ENCODE measurements at regions not wholly inside any gene's neighbourhood (a gene's known extent, or its start where the extent isn't known, plus 50 kb on each side); places are given as distances from the start of the nearest gene placed in this dataset.

GRCh38 chr18:39460136-39460535 is 1894.5 kb upstream of the CELF4 start:
- H3K27ac ChIP-seq (ENCODE audit: insufficient read depth, low read depth, low read length), result no peak overlapping the region
- H3K79me2 ChIP-seq (ENCODE audit: control insufficient read depth, insufficient read depth, low read length), result no peaks in the 10 kb centered on the region
- H3K27me3 ChIP-seq (ENCODE audit: control insufficient read depth in 2 of 2, insufficient read depth in 2 of 2, low read length in 2 of 2), result no peaks in the 10 kb centered on the region
- dilution Hi-C loops (cut with MboI; ENCODE audit: extremely low pct_ligation_motif_present, low sequenced_read_pairs) (no loop called here), intact Hi-C loops (cut with micrococcal nuclease) (loop anchor here (10.0 kb wide), 1 partner anchor 405 kb away; no protein-coding TSS in a partner anchor)
- H3K4me2 ChIP-seq (ENCODE audit: insufficient read depth, low read length), result no peak overlapping the region
- no TSS peak for BruUV-seq (replicated peaks)
- DNase-seq (ENCODE audit: low read depth, low spot score), result no peak
- H2AFZ ChIP-seq (ENCODE audit: low read depth, low read length), result no peak overlapping the region
- no peak for FAIRE-seq
- no peaks in the 10 kb centered on the region for H3K36me3 ChIP-seq (ENCODE audit: control insufficient read depth in 2 of 2, extremely low read depth in 1 of 2, insufficient read depth in 2 of 2, low read length in 2 of 2)
- H3K9me3 ChIP-seq (replicated peaks; ENCODE audit: control insufficient read depth, insufficient read depth, low read length), result no peaks in the 10 kb centered on the region
- no peak for TF ChIP-seq POLR2A (IDR thresholded peaks at IDR 0.05; ENCODE audit: low read depth, low read length)
- no peak for TF ChIP-seq CTCF (IDR thresholded peaks at IDR 0.05; ENCODE audit: extremely low read depth in 1 of 2, insufficient read depth in 1 of 2, low read depth in 1 of 2, low read length in 2 of 2)
- TF ChIP-seq EZH2 (IDR thresholded peaks at IDR 0.05; ENCODE audit: borderline replicate concordance, low read depth, low read length, severe bottlenecking), result no peak
- TF ChIP-seq MYC (IDR thresholded peaks at IDR 0.05; ENCODE audit: low read depth, low read length), result no peak
- TF ChIP-seq GATA2 (IDR thresholded peaks at IDR 0.05; ENCODE audit: insufficient read depth, insufficient read length, low read depth, low read length), result no peak
- TF ChIP-seq POLR2AphosphoS5 (IDR thresholded peaks at IDR 0.05; ENCODE audit: insufficient read depth, low read depth, low read length), result no peak
- TF ChIP-seq MAX (IDR thresholded peaks at IDR 0.05; ENCODE audit: insufficient read depth, insufficient read length), result no peak
- no peak for TF ChIP-seq FOS (IDR thresholded peaks at IDR 0.05; ENCODE audit: borderline replicate concordance, insufficient read depth, low read length)
- no peak for TF ChIP-seq JUN (IDR thresholded peaks at IDR 0.05; ENCODE audit: borderline replicate concordance, insufficient read depth, insufficient read length, low read depth)
- peaks cover 28% of the 10 kb centered on the region for H3K4me1 ChIP-seq (ENCODE audit: control insufficient read depth, extremely low read depth, insufficient read depth, low read length)
- no peak overlapping the region for H3K4me3 ChIP-seq (replicated peaks in 1 of 3; ENCODE audit: insufficient read depth in 1 of 3, low read depth in 1 of 3, low read length in 3 of 3)
- H3K9ac ChIP-seq (replicated peaks; ENCODE audit: extremely low read depth, insufficient read depth, low read length), result no peak overlapping the region
- POLR2A ChIA-PET, result no interaction called here
- no peaks in the 10 kb centered on the region for H3K9me1 ChIP-seq (replicated peaks; ENCODE audit: control insufficient read depth, extremely low read depth, insufficient read depth, low read length)
- no peaks in the 10 kb centered on the region for H4K20me1 ChIP-seq (replicated peaks; ENCODE audit: control insufficient read depth, extremely low read depth, insufficient read depth, low read length)
- CTCF ChIA-PET, result no interaction called here

Measured in endothelial cell of umbilical vein (primary cell).